NCI-H1105 (cell line): ENCODE measurements at regions not wholly inside any gene's neighbourhood (a gene's known extent, or its start where the extent isn't known, plus 50 kb on each side); places are given as distances from the start of the nearest gene placed in this dataset.
A peak's percentile ranks its signal among the peaks of the same experiment; 100 is the strongest.

Experiments used
- DNase-seq: peaks from one replicate; lab custom pipeline; 2025; lab: John Stamatoyannopoulos, UW

GRCh38 chrX:96311366-96311765 is 373.3 kb upstream of the DIAPH2 start:
- no peak for DNase-seq

GRCh38 chrX:96314985-96315384 is 369.7 kb upstream of the DIAPH2 start:
- no peak for DNase-seq

GRCh38 chrX:96361844-96362243 is 322.8 kb upstream of the DIAPH2 start:
- DNase-seq, result no peak

GRCh38 chrX:96372313-96373046 is 312.2 kb upstream of the DIAPH2 start:
- DNase-seq, result peak; percentile 0

- DNase-seq, result no peak
Observed at GRCh38 chrX:96373047-96373355, 311.6 kb upstream of the DIAPH2 start.

GRCh38 chrX:96376266-96376665 is 308.4 kb upstream of the DIAPH2 start:
- DNase-seq, result no peak

- no peak for DNase-seq
Observed at GRCh38 chrX:96379951-96380350, 304.7 kb upstream of the DIAPH2 start.

- no peak for DNase-seq
Observed at GRCh38 chrX:96382018-96382417, 302.6 kb upstream of the DIAPH2 start.

- DNase-seq, result no peak
Observed at GRCh38 chrX:96383428-96383827, 301.2 kb upstream of the DIAPH2 start.

GRCh38 chrX:96386325-96386724 is 298.3 kb upstream of the DIAPH2 start:
- DNase-seq, result no peak

GRCh38 chrX:96386981-96387380 is 297.7 kb upstream of the DIAPH2 start:
- DNase-seq, result no peak

- DNase-seq, result no peak
Observed at GRCh38 chrX:96387801-96388200, 296.8 kb upstream of the DIAPH2 start.

GRCh38 chrX:96389281-96390047 is 295.2 kb upstream of the DIAPH2 start:
- DNase-seq, result no peak

GRCh38 chrX:96394598-96394997 is 290.0 kb upstream of the DIAPH2 start:
- DNase-seq, result no peak

- DNase-seq, result no peak
Observed at GRCh38 chrX:96403446-96403845, 281.2 kb upstream of the DIAPH2 start.

GRCh38 chrX:96405842-96406241 is 278.8 kb upstream of the DIAPH2 start:
- DNase-seq, result no peak

GRCh38 chrX:96407072-96407471 is 277.6 kb upstream of the DIAPH2 start:
- DNase-seq, result peak; percentile 4

GRCh38 chrX:96407501-96407900 is 277.1 kb upstream of the DIAPH2 start:
- DNase-seq, result no peak

- no peak for DNase-seq
Observed at GRCh38 chrX:96407981-96408380, 276.7 kb upstream of the DIAPH2 start.

- DNase-seq, result no peak
Observed at GRCh38 chrX:96410927-96411326, 273.7 kb upstream of the DIAPH2 start.

GRCh38 chrX:96417695-96418094 is 266.9 kb upstream of the DIAPH2 start:
- DNase-seq, result no peak

GRCh38 chrX:96424007-96424406 is 260.6 kb upstream of the DIAPH2 start:
- no peak for DNase-seq

- no peak for DNase-seq
Observed at GRCh38 chrX:96425200-96425599, 259.4 kb upstream of the DIAPH2 start.
